Thoracic aorta (tissue), 2 donors: ENCODE measurements at regions not wholly inside any gene's neighbourhood (a gene's known extent, or its start where the extent isn't known, plus 50 kb on each side); places are given as distances from the start of the nearest gene placed in this dataset.

Source experiments
- ATAC-seq: fragments of 150-250 bp; one replicate; pipeline ENCODE4 v1.8.0; 2017; ENCODE audit warnings: low read depth; ENCODE audit not compliant: insufficient number of reproducible peaks, low FRiP score
- DNase-seq: peaks from one replicate; pipeline ENCODE4 v3.0.0-alpha.2; 2020; ENCODE audit warnings: low spot score
- H3K27ac ChIP-seq, 2 donors: fragments of 200-600 bp; sonication (generic); 1 replicate in 1 of 2; 2 replicates in 1 of 2; pipeline ENCODE4 v1.5.1; 2016; ENCODE audit warnings: mild to moderate bottlenecking in 2 of 2, moderate library complexity in 2 of 2
- H3K27me3 ChIP-seq: fragments of 200-600 bp; sonication (generic); replicated peaks from 2 replicates; pipeline ENCODE4 v1.6.0; 2016; ENCODE audit warnings: mild to moderate bottlenecking; ENCODE audit not compliant: insufficient read depth
- H3K36me3 ChIP-seq: fragments of 200-600 bp; sonication (generic); one replicate; pipeline ENCODE4 v1.5.1; 2016
- H3K4me1 ChIP-seq, 2 donors: fragments of 200-600 bp; sonication (generic); 1 replicate in 1 of 2; 2 replicates in 1 of 2; pipeline versions ENCODE4 v1.5.1 to v1.6.0; 2016; ENCODE audit warnings: low read depth in 2 of 2, mild to moderate bottlenecking in 1 of 2; ENCODE audit not compliant: control insufficient read depth in 1 of 2
- H3K4me3 ChIP-seq: fragments of 200-600 bp; sonication (generic); 2 replicates; pipeline ENCODE4 v1.5.1; 2016; ENCODE audit warnings: mild to moderate bottlenecking
- H3K9me3 ChIP-seq: fragments of 200-600 bp; sonication (generic); 2 replicates; pipeline ENCODE4 v1.5.1; 2016
- TF ChIP-seq, protein P1 (sequence below): fragments of 200-600 bp; sonication (generic); IDR thresholded peaks from one replicate; pipeline ENCODE4 v1.5.1; 2019; ENCODE audit warnings: antibody characterized with exemption

DNA sequence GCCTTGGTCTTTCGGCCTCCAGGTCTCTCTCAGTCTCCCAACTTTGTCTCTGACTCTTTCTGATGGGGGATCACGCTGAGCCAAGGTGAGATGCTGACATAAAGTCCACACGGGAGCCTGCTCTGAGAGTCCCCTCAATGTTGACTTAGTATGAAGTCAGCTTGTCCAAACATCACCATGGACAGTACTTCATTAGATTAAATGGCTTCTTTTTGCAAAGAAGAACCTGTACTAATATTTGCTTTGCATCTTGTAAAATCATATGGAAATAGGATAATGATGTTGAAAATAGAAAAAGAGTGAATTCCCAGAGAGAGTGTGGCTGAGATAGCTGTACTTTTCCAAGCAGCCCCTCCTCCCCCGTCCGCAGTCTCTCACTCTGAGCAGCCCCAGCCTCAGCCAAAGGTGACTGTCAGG is 56.7 kb upstream of the SIAH1 start:
- TF ChIP-seq, protein P1, sequence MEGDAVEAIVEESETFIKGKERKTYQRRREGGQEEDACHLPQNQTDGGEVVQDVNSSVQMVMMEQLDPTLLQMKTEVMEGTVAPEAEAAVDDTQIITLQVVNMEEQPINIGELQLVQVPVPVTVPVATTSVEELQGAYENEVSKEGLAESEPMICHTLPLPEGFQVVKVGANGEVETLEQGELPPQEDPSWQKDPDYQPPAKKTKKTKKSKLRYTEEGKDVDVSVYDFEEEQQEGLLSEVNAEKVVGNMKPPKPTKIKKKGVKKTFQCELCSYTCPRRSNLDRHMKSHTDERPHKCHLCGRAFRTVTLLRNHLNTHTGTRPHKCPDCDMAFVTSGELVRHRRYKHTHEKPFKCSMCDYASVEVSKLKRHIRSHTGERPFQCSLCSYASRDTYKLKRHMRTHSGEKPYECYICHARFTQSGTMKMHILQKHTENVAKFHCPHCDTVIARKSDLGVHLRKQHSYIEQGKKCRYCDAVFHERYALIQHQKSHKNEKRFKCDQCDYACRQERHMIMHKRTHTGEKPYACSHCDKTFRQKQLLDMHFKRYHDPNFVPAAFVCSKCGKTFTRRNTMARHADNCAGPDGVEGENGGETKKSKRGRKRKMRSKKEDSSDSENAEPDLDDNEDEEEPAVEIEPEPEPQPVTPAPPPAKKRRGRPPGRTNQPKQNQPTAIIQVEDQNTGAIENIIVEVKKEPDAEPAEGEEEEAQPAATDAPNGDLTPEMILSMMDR, result no peak
- H3K4me3 ChIP-seq, result no peak overlapping the region
- H3K36me3 ChIP-seq, result no peaks in the 10 kb centered on the region
- ATAC-seq (no peak), DNase-seq (no peak)
- peaks cover 13 to 15% of the 10 kb centered on the region in 2 donors for H3K4me1 ChIP-seq
- H3K9me3 ChIP-seq, result no peaks in the 10 kb centered on the region
- H3K27ac ChIP-seq, result no peak overlapping the region
- H3K27me3 ChIP-seq, result no peaks in the 10 kb centered on the region

DNA sequence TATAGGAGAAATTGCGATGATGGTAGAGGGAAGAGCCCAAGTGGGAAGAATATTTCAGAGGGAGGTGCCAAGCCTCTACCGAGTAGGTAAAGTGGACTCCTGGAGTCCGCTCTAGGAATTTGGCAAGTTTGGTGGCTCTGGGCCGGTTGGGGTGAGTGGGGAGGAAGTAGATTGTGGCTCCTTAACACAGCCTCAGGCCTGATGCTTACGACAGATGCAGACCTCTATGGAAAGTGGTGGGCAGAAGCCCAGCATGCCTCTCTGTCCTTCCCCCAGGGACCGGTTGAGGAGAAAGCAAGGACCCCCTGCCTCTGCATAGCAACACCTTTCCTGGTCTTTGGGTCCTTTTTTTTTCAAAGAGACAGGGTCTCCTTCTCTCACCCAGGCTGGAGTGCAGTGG is 55.9 kb upstream of the SIAH1 start:
- Histone ChIP-seq H3K36me3 (no peaks in the 10 kb centered on the region), H3K27ac (no peak overlapping the region), H3K27me3 (no peaks in the 10 kb centered on the region), H3K4me1 (peaks cover 13 to 15% of the 10 kb centered on the region in 2 donors), H3K9me3 (no peaks in the 10 kb centered on the region), H3K4me3 (no peak overlapping the region)
- no peak for ATAC-seq
- no peak for DNase-seq
- TF ChIP-seq, protein P1, result no peak

DNA sequence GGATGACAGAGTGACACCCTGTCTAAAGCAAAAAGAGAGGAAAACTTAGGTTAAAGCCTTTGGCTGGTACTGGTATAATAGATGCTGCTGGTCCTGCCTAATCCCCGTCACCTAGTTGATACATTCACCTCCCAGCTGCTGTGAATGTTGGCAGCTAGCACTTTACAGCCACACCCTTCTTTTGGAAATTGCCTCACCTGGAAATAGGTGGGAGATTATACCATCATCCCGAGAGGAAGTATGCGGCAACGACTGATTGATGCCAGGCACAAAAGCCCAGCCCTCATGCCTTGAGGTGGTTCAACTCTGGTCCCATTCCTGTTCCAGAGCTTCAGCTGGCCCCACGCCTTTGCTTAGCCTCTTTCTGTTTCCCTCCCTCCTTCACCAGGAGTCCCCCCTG is 53.2 kb upstream of the SIAH1 start:
- Histone ChIP-seq H3K4me3 (no peak overlapping the region), H3K27ac (no peak overlapping the region), H3K36me3 (no peaks in the 10 kb centered on the region), H3K27me3 (no peaks in the 10 kb centered on the region), H3K4me1 (no peaks in the 10 kb centered on the region), H3K9me3 (no peaks in the 10 kb centered on the region)
- TF ChIP-seq, protein P1, result no peak
- DNase-seq (no peak), ATAC-seq (no peak)

DNA sequence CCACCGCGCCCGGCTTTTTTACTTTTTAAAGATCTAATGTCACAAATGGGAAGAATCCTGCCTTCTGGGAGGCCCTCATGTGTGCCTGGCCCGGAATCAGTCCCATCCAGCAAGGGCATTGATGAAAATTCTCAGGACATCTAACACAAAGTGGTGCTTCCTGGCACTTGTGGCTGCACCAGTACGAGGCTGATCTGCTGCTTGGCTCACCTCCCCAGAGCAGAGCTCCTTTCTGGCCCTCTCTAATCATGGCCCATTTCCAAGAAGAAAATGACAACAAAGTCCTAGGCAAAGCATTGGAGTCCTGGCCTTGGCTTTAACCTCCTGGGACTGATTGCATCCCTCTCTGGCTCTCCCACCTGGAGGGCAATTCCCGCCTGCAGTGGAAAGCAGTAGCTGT is 50.7 kb upstream of the SIAH1 start:
- H3K36me3 ChIP-seq, result no peaks in the 10 kb centered on the region
- no peak for ATAC-seq
- H3K27ac ChIP-seq, result no peak overlapping the region
- no peaks in the 10 kb centered on the region for H3K4me1 ChIP-seq
- H3K27me3 ChIP-seq, result no peaks in the 10 kb centered on the region
- no peaks in the 10 kb centered on the region for H3K9me3 ChIP-seq
- no peak overlapping the region for H3K4me3 ChIP-seq
- no peak for DNase-seq
- TF ChIP-seq, protein P1, result no peak

DNA sequence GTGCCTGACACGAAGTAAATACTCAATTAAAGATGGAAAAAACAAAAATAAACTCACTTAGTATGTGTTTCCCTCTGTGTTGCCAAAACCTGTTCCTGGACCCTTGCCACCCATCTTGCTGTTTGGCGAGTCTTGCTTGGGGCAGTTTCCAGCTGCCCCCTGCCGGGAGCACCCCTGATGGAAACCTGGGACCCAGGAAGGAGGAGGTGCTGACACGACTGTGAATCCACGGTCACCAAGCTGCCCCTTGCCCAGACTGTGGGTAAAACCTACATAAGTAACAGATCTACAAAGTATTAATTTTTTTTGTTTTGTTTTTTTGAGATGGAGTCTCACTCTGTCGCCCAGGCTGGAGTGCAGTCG is 50.1 kb upstream of the SIAH1 start:
- DNase-seq, result no peak
- H3K4me3 ChIP-seq, result no peak overlapping the region
- no peak overlapping the region for H3K27ac ChIP-seq
- no peaks in the 10 kb centered on the region for H3K9me3 ChIP-seq
- TF ChIP-seq, protein P1, result no peak
- no peaks in the 10 kb centered on the region for H3K4me1 ChIP-seq
- H3K27me3 ChIP-seq, result no peaks in the 10 kb centered on the region
- no peaks in the 10 kb centered on the region for H3K36me3 ChIP-seq
- ATAC-seq, result no peak
